AG10803 (cell line): ENCODE measurements at regions not wholly inside any gene's neighbourhood (a gene's known extent, or its start where the extent isn't known, plus 50 kb on each side); places are given as distances from the start of the nearest gene placed in this dataset.

ENCODE experiments used
- DNase-seq: peaks from one replicate; pipeline ENCODE4 v3.0.0; 2010; ENCODE audit warnings: low read depth
- H3K4me3 ChIP-seq: 2 replicates; pipeline ENCODE4 v1.5.1; 2011; ENCODE audit warnings: mild to moderate bottlenecking, low read length, control low read depth
- TF ChIP-seq, protein P1 (sequence below): conservative IDR thresholded peaks from 2 replicates; pipeline ENCODE4 v1.5.1; 2011; ENCODE audit warnings: mild to moderate bottlenecking, low read length, control low read depth, inconsistent platforms

DNA sequence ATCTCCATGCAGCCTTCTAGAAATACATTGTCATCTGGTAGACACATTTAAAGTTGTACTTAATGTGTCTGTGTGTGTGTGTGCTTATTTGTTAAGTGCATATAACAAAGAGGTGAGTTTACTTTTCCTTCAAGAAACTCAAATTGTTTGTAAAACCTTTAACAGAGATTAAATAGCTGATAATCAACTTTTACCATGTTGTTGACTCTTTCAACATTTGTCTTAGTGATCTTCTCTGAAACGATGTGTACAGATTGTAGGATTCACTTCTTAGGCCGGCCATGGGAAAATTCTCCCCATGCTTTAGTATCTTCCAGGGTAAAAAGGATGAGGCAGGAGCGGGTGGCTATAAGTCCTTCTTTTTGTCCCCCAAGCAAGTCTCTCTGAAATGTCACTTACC, 292.9 kb upstream of the MAF start:
- H3K4me3 ChIP-seq, result no peak overlapping the region
- no peak for DNase-seq
- TF ChIP-seq, protein P1, sequence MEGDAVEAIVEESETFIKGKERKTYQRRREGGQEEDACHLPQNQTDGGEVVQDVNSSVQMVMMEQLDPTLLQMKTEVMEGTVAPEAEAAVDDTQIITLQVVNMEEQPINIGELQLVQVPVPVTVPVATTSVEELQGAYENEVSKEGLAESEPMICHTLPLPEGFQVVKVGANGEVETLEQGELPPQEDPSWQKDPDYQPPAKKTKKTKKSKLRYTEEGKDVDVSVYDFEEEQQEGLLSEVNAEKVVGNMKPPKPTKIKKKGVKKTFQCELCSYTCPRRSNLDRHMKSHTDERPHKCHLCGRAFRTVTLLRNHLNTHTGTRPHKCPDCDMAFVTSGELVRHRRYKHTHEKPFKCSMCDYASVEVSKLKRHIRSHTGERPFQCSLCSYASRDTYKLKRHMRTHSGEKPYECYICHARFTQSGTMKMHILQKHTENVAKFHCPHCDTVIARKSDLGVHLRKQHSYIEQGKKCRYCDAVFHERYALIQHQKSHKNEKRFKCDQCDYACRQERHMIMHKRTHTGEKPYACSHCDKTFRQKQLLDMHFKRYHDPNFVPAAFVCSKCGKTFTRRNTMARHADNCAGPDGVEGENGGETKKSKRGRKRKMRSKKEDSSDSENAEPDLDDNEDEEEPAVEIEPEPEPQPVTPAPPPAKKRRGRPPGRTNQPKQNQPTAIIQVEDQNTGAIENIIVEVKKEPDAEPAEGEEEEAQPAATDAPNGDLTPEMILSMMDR, result no peak

DNA sequence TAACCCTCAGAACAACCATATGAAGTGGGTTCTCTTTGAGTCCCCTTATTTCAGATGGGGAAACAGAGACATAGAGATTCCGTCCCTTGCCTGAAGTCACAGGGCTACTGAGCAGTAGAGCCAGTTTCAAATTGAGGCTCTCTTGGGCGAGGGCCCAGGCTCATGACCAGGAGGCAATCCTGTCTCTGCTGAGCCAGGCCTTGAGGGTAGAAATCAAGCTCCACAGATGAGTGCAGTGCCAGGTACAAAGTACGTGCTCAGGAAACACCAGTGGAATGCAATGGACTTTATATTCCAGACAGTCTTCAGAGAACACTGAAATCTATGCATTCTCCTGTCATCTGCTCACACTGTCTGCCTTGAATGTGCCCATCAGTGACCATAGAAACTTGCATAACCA, 291.7 kb upstream of the MAF start:
- TF ChIP-seq, protein P1, result no peak
- DNase-seq, result no peak
- H3K4me3 ChIP-seq, result no peak overlapping the region

DNA sequence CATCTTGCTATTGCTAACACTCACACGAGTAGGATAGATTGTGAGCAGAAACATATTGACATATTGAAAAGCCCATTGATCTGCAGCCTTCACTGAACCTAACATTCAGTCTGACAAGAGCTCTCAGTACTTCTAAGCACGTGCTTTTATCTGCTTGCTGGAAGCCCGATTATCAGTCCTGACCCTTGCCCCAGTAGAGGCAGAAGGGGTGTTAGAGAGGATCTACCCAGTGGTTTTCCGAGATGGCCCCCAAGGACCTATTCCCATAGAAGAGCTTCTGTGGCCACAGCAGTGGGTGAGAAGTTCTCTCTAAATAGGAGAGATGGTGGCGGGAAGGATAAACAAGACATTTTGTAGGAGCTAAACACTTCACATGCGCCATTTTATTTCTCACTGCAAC, 290.9 kb upstream of the MAF start:
- DNase-seq, result no peak
- TF ChIP-seq, protein P1, result no peak
- no peak overlapping the region for H3K4me3 ChIP-seq

DNA sequence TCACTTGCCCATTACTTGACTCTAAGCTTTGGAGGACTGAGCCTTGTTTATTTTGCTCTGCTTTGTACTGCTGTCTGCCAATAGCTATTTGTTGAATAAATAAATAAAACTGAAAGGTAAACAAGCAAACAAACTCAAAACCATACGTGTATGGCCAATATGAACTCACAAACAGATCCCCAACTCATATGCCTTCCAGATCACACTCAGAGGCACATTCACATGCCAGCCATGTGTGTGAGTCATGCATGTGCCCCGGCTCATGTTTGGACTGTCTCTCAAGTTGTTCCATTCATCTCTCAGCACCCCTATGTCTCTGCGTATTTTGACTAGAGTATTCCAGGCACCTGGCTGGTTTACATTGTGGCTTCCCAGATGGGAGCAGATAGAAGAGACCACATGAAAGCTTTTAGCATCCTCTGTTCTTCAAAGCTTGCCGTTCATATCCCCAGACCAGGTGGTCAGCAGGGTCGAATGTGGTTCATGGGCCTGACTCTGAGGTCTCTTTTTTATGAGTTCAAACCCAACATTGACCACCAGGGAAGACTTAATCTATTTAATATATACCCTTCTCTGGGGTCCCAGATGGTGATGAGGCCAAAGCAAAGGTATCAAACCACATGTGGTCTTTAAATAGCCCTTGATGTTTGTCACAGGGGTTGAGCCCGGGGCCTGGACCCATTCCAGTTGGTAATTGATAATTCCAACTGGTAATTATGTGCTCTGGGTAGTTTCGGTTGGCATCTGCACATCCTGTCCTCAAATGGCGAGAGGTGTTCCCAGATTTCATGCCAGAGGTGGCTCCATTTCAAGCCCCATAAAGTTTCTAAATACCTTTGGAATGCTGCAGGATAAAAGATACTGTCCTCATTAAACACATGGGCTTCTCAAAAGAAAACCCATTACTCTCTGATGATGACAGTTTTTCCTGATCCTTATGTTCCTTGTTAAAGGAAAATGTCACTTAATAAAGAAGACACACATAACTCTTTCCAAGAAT, 287.3 kb upstream of the MAF start:
- TF ChIP-seq, protein P1, result no peak
- H3K4me3 ChIP-seq, result no peak overlapping the region
- no peak for DNase-seq

DNA sequence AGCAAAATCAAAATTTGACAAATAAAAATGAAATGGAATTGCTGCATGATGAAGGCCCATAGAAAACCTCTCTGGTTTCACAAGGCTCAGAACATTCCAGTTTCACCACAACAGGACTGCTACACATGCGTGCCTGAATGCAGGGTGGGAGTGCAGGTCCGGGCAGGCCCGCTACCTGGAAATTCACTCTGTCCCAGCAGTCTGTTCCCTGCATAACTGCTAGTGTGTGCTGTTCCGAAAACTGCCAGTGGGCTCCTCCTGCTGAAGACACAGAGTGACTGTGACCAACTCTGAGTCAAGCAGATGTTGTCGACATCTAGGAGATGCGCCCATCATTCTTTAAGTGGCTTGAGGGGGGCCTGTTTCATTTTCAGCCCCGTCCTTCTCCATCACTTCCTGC, 284.8 kb upstream of the MAF start:
- no peak for DNase-seq
- no peak overlapping the region for H3K4me3 ChIP-seq
- TF ChIP-seq, protein P1, result no peak

DNA sequence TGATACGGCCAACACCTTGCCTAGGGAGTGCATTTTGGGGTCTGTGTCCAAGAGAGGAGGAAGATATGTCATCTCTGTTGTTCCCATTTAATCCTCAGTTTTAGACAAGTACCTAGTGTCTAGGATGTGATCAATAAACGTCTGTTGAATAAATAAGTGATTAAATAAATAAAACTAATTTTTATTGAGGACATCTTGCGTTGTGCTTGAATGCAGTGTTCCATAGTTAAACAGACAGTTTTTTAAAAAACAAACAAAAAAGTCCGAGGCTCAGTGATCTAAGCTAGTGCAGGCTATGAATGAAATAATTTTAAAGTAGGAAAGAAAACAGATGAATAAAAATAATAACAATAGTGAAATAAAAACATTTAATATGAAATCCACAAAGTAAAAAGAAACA, 283.0 kb upstream of the MAF start:
- H3K4me3 ChIP-seq, result no peak overlapping the region
- no peak for DNase-seq
- TF ChIP-seq, protein P1, result no peak
